Breast epithelium (tissue), 3 donors: ENCODE measurements at regions not wholly inside any gene's neighbourhood (a gene's known extent, or its start where the extent isn't known, plus 50 kb on each side); places are given as distances from the start of the nearest gene placed in this dataset.

ENCODE experiments used
- POLR2A ChIP-seq: fragments of 450-650 bp; IDR thresholded peaks from one replicate; pipeline ENCODE4 v1.6.1; 2016; ENCODE audit warnings: antibody characterized with exemption, mild to moderate bottlenecking, moderate library complexity
- POLR2AphosphoS5 ChIP-seq, 3 donors: sonication (generic); formaldehyde crosslinking; IDR thresholded peaks; one replicate each; pipeline ENCODE4 v1.6.1; 2017; ENCODE audit warnings: antibody characterized with exemption in 3 of 3
- TF ChIP-seq, protein P1 (sequence below), 3 donors: fragments of 450-650 bp; IDR thresholded peaks; one replicate each; pipeline ENCODE4 v1.5.1; 2016 to 2017; ENCODE audit warnings: antibody characterized with exemption in 3 of 3, mild to moderate bottlenecking in 3 of 3, moderate library complexity in 3 of 3

- TF ChIP-seq, protein P1, sequence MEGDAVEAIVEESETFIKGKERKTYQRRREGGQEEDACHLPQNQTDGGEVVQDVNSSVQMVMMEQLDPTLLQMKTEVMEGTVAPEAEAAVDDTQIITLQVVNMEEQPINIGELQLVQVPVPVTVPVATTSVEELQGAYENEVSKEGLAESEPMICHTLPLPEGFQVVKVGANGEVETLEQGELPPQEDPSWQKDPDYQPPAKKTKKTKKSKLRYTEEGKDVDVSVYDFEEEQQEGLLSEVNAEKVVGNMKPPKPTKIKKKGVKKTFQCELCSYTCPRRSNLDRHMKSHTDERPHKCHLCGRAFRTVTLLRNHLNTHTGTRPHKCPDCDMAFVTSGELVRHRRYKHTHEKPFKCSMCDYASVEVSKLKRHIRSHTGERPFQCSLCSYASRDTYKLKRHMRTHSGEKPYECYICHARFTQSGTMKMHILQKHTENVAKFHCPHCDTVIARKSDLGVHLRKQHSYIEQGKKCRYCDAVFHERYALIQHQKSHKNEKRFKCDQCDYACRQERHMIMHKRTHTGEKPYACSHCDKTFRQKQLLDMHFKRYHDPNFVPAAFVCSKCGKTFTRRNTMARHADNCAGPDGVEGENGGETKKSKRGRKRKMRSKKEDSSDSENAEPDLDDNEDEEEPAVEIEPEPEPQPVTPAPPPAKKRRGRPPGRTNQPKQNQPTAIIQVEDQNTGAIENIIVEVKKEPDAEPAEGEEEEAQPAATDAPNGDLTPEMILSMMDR (IDR thresholded peaks at IDR 0.05), result no peak
- TF ChIP-seq POLR2A (no peak), POLR2AphosphoS5 (IDR thresholded peaks at IDR 0.05) (no peak)
Observed at GRCh38 chr1:10940451-10940804, 72.0 kb upstream of the TARDBP start.
